ENCODE measurements at regions not wholly inside any gene's neighbourhood (a gene's known extent, or its start where the extent isn't known, plus 50 kb on each side); places are given as distances from the start of the nearest gene placed in this dataset.
"Not testable (repeated sequence)": the region's sequence is repeated elsewhere in the genome, so short reads cannot be mapped to it uniquely, and the experiment has no call there.

DNA sequence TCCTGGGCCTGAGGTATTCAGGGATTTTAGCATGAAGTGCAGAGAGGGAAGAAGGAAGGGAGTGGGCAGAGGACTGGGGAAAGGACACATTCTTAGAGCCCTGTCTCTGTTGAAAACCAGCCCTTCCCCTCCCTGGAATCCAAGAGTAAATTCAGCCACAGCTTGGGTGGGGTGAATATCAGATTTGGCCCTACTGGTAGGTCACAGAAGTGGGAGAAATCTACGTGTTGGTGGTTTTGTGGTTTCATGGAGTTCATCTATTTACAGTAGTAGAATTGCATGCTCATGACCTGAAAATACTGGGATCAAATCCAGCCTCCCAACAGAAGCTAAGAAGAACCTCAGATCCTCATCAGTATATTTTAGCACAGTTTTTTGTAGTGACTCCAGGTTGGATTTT is 404.4 kb downstream of the BMP2 start:
- no peak for DNase-seq (ENCODE audit: low read depth)

DNA sequence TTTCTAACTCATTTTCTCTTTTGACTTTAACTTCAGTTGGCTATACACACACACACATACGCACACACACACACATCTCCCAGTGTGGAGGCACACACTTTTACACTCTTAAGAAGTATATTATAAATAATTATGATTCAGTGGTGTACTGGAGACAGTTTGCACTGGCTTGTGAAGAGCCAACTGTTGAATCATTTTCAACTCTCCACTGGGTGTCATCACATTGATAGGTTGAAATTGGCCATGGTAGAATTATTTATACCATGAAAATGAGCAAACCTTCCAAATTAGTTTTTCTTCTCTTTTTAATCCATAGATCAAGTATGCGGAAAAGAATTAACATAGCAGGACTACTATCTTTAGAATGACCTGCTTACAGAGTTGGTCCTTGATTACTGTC is 407.1 kb downstream of the BMP2 start:
- DNase-seq (ENCODE audit: low read depth), result no peak

DNA sequence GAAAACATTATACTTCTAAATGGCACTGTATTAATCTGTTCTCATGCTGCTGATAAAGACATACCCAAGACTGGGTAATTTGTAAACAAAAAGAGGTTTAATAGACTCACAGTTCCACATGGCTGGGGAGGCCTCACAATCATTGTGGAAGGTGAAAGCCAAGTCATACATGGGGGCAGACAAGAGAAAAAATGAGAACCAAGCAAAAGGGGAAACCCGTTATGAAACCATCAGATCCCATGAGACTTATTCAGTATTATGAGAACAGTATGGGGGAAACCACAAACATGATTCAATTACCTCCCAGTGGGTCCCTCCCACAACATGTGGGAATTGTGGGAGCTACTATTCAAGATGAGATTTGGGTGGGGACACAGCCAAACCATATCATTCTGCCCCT is 408.3 kb downstream of the BMP2 start:
- not testable (repeated sequence) for DNase-seq (ENCODE audit: low read depth)

DNA sequence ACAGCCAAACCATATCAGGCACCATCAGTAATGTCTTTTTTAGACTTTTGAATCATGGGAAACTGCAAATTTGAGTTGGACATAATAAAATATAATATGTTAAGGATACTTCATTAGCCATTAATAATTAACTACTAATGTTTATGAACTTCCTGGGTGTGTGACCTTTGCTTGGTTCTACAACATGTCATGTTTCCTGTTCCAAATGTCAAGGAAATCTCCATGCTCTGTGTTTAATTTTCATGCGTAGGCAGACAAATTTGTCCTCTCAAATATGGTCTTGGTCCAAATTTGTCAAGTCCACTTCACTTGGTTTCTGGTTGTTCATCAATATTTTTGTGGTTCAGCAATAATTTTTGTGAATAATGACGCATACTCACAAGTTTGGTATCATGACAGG is 410.5 kb downstream of the BMP2 start:
- no peak for DNase-seq (ENCODE audit: low read depth)

DNA sequence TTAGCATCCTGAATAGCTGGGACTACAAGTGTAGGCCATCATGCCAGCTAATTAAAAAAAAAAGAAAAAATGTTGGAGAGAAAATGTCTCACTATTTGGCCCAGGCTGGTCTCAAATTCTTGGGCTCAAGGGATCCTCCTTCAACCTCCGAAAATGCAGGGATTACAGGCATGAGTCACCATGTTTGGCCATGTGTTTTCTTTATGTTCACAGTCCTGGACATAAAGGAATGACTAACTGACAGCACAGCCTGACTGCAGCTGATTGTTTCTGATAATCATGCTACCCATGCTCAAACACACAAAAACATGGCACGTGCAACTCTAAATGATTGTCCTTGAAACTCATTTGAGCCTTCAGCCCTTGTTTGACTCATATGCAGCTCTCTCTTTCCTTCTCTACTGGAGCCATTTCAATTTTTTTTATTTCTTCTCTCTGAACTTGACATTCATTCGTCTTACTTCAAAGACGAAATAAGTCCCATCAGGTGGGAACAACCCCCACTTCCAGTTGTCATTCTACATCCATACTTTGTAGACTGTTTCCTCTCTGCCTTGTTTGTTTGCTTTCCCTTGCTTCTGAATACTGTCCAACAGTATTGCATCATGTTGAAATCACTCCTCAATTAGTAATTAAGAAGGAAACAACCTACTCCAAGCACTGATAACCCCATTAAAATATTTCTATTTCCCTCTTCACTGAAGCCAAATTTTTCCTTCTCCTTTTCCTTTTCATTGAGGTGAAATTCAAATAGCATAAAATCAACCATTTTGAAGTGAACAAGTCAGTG is 413.0 kb downstream of the BMP2 start:
- no peak for DNase-seq (ENCODE audit: low read depth)

DNA sequence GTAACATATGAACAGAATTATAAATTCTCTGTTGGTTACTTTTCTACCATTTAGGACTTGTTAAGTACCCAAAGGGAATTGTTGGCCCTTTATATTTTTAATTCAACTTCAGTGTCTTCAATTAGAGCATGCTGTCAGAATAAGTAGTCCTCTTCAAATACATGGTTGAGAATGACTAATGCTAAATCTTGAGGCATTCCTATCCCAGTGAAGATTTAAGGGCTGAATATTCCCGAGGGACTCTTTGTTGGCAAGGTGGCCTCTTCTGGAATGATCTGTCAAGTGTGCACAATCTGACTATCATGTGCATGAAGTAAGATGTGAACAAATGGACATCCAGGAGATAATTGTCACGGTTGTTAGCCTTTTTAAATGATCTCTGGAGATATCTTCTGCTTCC is 421.7 kb downstream of the BMP2 start:
- DNase-seq (ENCODE audit: low read depth), result no peak

DNA sequence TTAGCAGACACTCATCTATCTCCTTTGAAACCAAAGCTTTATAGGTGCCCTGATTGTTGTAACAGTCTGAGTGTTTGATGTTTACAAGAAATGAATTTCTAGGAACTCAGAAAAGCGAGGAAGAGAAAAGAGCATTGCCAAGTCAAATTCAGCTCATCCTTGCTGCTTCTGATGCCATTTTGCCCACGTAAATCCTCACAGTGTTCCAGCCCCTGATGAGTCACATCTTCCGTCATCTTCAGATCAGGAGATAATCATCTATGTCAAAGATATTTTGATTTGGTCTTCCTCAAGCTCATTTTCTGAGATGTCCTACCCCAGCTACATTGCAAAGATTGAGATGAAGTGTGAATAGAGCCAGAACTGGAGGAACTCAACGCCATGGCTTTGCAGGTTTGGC is 426.2 kb downstream of the BMP2 start:
- no peak for DNase-seq (ENCODE audit: low read depth)

DNA sequence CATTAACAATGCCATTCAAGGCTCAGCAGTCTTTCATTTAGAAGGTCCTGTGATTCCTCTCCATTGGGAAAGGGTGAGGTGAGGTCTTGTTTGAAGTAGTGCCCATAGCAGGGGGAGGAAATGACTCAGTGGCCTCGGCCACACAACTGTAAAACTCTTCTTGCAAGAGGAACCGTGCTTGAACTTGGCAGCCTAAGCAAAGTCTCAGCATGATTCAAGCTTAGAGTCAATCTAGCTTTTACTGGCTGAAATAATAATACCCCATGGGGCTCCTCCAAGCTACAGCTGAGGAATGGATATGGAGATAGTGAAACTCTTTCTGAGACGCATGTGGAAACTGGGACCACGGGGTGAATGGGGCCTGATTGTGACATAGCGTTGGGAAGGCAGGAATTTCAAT is 428.2 kb downstream of the BMP2 start:
- peak; percentile 5 for DNase-seq (ENCODE audit: low read depth)

DNA sequence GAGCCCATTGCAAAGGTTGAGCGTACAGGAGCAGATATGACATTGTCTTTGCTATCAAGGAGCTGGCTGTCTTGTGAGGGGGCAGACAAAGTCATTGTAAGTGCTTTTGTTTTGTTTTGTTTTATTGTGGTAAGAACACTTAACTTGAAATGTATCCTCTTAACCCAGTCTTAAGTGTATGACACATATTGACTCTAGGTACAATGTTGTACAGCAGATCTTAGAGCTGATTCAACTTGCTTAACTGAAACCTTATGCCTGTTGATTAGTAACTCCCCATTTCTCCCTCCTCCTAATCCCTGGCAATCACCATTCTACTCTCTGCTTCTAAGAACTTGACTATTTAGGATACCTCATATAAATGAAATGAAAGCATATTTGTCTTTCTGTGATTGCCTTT is 429.0 kb downstream of the BMP2 start:
- no peak for DNase-seq (ENCODE audit: low read depth)

DNA sequence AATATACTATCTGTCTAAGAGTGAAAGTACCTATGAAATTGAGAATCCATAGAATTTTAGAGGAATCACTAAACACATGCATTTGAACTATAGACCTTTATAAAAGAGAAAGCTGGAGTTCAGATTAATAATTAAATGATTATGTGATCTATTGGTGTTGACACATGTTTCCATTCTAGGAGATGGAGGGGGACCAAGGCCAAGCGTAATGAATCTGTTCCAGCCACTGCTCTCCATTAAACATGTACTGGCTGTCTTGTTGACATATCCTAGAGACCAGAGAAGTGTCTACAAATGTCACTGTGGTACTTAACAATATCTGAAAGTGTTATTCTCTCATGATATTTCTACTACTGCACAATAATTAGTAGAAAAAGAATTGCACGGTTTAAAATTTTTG is 432.4 kb downstream of the BMP2 start:
- DNase-seq (ENCODE audit: low read depth), result no peak

DNA sequence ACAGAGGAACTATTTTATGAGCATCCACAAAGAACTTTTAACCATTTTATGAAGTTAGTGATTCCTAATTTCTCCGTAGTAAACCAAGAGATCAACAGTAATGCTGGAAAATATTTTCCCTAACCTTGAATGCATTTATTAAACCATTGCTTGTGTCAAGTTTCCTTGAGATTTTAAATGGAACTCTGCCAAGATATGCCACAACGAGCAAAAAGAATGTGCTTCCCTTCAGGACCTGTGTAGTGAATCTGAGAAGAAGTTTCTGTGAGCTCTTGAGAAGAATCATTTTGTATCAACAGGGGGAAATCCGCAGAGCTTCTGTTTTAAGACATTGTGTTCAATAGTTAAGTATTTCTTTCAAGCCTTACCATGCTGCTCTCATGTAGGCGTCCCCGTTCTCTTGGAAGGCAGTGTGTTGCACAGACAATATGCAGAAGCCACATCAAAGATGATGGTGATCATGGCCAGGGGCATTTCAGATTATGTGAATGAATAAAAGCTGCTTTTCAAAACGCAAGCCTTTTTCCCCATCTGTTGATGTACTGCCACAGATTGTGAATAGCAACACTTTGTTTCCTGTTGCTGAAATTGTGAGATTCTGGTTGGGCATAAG is 439.8 kb downstream of the BMP2 start:
- no peak for DNase-seq (ENCODE audit: low read depth)

DNA sequence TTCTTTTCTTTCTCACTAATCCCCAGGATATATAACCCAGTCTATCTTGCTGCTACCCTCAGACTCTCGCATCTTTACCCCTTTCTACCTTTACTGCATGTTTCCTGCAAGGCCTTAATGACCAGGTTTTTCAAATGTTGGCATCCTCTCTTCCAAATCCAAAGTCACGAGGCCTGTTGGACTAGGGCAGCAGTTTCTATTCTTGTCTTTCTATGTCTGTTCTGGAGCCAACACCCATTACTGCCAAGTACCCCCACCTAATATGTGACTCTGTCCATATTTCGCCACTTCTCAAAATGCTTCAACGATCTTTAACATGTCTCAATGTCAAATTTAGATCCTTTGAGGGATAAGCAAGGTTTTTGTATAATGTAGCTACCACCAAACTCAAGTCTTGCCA is 443.4 kb downstream of the BMP2 start:
- DNase-seq (ENCODE audit: low read depth), result no peak

DNA sequence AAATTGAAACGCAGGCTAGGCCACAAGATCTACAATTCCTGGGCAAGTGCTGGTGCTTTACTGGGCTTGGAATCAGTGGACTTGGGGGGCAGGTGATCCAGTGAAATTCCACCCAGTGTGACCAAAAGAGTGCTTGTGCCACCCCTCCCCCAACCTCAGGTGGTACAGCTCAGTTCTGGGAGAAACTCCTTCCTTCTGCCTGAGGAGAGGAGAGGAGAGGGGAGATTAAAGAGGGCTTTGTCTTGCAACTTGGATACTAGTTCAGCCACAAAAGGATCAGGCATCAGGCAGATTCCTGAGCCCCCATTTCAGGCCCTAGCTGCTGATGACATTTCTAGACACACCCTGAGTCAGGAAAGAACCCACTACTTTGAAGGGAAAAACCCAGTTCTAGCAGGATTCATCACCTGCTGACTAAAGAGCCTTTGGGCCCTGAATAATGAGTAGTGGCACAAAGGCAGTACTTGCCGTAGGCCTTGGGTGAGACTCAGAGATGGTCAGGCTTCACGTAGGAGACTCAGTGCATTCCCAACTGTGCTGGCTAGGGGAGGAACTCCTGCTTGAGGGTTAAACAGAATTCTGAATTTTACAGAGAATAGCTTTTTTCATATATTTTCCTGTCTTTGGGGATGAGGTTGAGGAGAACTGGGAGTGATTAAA is 446.7 kb downstream of the BMP2 start:
- DNase-seq (ENCODE audit: low read depth), result no peak

DNA sequence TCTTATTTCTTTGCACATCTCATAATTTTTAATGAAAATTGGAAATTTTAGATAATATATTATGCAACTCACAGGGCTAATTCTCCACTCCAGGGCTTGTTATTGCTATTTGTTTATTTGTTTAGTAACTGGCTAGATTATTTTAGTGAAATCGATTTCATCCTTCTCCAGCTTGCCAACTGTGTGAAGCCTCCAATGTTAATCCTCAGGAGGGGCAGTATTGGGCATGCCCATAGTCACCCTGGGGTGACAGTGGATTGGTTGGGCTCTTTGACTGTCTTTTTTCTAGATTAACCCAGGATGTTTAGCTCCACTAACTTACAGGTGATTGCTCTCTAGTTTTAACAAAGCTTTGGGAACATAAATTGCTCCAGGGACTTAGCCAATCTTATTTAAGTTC is 450.1 kb downstream of the BMP2 start:
- DNase-seq (ENCODE audit: low read depth), result no peak

DNA sequence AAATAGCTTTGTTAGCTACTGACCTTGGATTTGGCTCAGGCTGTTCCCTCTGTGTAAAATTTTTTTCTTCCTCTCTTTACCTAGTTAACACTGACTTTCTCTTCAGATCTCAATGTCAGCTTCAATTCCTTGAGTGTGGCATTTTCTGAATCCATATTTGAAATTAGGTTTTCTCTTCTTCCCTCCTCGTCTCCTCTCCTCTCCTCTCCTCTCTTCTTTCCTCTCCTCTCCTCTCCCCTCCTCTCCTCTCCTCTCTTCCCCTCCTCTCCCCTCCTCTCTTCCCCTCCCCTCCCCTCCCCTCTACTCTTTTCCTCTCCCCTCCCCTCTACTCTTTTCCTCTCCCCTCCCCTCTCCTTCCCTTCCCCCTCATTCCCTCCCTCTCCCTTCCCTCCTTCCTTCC is 453.3 kb downstream of the BMP2 start:
- no peak for DNase-seq (ENCODE audit: low read depth)

DNA sequence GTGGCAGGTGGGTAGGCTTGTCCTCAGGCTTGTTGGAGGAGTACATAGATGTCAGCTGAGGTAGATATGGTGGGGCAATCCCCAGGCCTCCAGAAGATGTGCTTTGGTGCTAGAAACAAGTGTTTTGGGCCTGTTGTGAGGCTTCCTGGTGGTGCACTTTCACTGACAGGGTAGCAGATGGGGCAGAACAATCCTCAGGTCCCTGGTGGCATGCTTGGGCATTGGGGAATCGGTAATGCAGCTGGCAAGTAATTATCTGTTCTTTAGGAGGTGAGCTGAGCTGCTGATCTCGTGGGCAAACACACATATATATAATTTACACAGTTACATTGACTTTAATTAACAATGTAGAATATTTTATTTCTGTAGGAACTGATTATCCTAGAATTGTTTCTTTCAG is 458.7 kb downstream of the BMP2 start:
- no peak for DNase-seq (ENCODE audit: low read depth)

DNA sequence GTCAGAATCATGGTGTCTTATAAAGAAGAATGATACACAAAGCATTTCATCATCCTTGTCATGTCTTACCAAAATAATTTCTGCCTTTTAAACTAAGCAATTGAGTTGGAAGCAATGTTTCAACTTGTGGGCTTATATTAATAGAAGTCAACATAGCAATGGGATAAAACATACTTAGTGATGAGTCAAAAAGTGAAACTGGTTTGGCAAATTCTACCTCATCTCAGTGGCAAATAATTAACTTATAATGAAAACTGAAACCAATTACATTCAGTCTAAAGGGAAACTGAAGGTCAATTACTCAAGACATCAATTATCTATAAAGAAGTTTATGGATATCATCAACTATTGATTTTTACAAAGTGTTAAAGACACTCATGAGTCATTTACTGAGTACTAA is 463.8 kb downstream of the BMP2 start:
- no peak for DNase-seq (ENCODE audit: low read depth)

DNA sequence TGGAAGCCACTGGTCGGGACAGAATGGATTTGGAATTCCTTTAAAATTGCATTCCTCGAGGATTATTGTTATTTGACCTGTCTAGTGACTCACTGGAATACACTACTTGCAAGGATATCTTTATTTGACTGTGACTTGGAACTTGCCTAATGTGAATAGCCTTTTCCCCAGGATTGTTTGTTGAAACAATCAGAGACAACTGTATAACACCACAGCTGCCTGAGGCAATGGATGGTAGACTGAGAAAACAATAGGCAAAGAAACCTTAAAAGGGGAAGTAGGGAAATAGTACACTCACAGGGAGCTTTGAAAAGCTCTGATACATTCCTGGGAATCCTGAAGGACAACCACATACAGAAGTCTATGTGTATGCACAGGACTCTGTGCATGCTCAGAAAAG is 465.3 kb downstream of the BMP2 start:
- DNase-seq (ENCODE audit: low read depth), result no peak

DNA sequence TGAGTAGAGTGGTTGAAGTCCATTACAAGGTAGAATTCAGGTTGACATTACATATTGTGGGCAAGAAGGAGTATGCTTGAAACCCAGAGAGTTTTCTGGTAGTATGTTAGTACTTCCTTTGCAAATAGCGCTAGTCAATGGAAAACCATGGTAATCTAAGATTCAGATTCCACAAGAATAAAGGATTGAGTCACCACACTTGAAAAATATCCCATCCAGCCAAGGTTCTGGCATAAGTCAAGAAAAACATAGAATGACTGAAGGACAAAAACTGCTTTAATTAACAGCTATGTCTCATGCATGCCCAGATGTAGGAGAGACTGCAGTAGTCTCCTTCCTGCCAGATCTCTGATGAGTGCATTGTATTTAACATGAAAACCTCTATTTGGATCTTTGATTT is 469.8 kb downstream of the BMP2 start:
- DNase-seq (ENCODE audit: low read depth), result no peak

DNA sequence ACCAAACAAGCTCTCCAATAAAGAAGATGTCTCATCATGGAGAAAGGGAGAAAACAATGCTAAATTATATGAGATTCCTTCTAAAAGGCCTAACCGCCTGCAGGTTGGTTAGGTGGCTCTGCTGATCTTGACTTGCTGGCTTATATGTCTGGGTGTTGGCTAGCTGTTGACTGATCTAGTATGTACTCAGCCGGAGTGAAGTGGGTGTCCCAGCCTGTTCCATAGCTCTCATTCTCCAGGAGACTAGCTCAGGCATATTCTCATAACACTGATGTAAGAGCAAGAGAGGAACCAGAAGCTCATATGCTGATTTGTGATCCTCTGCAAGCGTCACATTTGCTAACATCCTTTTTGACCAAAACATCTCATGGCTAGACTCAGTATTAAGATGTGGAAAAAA is 473.0 kb downstream of the BMP2 start:
- no peak for DNase-seq (ENCODE audit: low read depth)

DNA sequence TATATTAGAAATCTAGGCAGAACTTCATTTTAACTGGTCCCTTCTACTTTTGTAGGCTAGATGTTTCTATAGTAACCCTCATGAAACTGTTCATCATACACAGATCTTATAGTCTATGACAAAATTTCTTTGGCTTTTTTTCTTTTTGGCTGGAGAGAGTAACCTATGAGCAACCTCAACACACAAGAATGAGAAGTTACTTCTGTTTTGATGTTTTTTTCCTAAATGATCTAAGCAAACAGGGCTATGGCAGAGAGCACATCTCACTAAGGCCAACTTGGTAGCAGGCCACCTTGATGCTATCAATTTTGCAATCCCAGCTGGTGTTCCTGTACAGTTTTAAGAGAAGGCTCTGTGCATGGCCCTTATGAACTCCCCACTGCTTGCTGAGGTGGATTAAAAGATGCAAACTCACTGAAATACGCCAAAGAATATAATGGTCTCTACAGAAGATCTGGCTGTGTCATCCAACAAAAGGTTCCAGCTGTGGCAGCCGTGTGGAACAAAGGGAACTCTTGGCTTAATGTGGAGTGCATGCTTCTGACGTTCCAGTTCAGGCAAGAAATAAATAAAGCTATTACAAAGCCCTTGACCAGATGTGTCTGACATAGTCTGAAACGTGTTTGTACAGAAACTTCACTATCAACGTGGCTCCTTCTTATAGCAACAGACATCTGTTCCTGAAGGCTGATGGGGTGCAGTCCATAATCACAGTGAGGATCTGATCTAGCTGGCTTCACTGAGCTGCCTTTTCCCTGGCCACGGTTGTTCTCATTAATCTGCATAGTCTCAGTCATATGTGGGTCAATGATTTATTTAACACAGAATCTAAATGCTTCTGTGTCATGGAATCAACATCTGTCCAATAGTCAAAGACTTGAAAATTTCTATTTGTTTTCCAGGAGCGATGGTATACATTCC is 481.1 kb downstream of the BMP2 start:
- DNase-seq (ENCODE audit: low read depth), result no peak

DNA sequence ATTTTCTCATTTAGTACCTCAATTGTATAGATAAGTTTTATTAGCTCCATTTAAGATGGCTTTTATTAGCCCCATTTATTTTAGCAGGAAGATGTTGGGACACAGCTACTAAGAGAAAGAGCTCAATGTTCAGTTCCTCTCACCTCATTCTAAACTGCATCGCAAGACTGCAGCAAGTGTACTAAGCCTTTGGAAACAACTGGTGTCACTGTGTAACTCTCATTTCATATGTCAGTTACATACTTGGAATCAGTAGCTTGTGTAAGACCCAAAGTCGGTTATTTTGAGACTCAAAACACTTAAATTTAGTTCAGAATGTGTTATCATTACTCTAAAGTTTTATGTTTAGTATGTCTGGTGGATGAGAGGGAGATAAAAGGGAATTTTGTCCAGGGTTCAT is 482.9 kb downstream of the BMP2 start:
- DNase-seq (ENCODE audit: low read depth), result no peak

DNA sequence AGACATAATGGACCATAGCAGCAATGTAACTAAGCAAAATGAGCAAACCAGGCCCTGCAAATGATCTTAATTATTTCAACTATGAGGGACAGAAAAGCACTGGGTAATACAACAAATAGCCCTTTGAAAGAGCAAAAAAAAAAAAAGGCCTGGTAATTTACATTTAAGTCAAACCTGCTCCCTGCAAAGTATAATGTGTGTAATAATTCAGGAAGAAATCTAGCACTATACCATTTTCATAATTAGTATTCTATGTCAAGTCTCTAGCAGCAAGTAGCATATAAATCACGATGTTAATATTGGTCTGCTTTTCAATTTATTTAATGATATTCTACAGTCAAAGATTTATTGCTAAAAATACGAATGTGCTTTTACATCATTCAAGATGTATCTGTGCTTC is 489.6 kb downstream of the BMP2 start:
- DNase-seq (ENCODE audit: low read depth), result no peak
